ENCODE measurements at regions not wholly inside any gene's neighbourhood (a gene's known extent, or its start where the extent isn't known, plus 50 kb on each side); places are given as distances from the start of the nearest gene placed in this dataset.
A peak's percentile ranks its signal among the peaks of the same experiment; 100 is the strongest.

DNA sequence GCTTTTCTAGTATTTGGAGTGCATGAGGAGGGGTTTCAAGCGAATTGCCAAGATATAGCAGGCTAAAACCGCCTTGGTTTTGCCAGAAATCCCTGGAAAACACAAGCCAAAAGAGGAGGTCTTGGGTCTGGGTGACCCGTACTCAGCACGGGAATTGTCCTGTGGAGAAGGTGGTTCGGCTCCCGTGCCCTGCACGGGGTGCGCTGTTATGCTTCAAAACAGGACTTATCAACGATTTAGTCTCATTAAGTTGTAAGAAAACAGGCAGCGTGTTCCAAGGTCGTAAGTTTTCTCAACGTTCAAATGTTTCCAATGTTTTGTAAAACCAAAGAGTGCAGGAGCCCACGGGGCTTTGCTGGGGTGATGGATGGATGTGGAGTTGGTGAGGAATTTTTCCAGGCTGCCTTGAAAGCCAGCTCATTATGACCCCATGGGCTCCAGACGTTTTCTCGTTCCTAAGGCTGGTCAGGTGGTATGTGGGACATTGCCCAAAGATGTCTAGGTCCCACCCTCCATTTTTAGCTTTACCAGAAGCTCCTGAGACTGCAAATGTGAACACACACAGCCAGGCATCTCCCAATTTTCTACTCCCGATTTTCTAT is 75.4 kb upstream of the CLDN14 start:
- no peak for FAIRE-seq

DNA sequence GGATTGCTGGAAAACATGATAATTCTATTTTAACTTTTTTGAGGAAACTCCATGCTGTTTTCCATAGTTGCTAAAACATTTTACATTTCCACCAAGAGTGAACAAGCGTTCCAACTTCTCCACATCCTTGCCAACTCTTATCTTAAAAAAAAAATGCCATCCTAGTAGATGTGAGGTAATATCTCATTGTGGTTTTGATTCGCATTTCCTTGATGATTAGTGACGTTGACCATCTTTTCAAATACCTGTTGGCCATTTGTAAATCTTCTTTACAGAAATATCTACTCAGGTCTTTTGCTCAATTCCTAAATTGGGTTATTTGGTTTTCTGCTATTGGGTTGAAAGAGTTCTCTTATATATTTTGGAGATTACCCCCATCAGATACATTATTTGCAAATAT is 77.4 kb upstream of the CLDN14 start:
- FAIRE-seq = no peak

DNA sequence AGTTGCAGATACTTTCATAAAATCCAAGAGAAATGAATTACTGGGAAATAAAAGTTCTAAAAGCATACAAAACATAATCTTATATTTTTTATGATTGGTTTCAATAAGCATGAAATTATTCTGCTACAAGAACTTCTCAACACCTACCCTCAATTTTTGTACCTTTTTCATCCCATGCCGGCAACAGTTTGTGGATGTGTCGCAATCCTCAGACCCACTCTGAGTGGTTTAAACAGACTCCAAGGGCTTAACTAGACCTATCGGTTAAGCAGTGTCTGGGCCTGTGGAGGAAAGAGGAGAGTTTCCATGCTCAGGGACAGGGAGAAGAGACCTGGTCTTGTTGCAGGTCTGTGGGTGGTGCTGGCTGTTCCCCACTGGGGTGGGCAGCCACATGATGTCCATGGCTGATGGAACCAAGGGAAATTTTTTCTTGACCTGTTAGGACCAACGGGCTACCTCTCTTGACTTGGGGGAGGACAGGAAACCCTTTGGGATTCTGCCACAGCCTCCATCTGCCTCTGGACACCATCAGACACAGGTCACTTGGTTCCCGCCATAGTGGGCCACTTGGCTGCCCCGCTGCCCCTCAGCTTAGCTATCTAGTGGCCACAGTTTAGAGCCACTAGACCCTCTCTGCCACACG is 81.1 kb upstream of the CLDN14 start:
- FAIRE-seq = no peak

DNA sequence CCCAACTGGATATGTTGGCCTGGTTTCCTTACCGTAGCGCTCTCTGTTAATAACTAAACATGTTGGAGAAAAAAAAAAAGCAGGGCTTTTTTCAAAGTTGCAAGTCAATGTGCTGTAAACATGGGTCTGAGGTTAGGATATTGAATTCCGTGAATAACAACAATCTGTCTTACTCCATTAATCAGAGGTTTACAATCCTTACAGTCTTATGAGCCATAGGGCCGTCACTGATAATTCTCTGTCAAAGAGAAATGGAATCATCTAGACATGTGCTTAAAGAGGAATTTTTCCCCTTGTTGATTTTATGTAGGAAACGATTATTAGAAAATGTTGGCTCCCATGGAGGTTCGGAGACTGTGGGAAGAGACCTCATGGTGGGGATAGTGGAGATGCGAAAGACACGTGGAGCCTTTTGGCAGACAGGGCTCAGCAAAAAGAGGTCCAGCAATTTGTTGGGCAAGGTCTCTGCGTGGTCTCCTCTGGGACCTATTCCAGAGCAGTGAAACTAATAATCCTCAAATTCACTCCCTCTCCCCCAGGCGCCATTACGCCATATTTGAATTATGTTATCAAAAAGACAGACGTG is 83.5 kb upstream of the CLDN14 start:
- FAIRE-seq = no peak

DNA sequence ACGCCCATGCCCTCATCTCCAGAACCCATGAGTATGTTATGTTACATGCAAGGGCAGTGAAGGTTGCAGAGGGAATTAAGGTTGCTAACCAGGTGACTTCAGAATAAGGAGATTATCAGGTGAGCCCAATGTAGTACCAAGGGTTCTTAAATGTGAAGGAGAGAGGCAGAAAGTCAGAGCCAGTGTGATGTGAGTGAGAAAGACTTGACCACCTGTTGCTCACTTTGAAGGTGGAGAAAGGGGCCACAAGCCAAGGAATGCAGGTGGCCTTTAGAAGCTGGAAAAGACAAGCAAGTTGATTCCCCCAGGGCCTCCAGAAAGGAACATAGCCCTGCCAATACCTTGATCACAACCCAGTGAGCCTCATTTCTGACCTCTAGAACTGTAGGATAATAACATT is 84.7 kb upstream of the CLDN14 start:
- FAIRE-seq = no peak

DNA sequence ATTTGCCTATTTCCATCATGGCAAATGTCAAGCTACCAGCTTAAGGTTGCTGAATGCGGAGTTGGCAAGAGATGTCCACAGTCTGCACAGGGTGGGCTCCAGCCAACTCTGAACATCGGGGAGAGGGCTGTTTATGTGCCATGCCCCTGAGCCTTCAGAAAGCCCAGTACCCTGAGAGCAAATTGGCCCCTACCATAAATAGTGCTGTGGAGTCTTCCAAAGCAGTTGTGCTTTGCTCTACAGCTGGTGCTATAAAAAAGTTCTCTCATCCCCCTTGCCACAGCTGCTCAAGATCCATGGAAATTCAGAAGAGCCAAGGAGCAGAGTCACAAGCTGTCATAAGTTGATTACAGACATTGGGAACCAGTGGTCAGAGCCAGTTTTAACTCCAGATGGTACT is 85.6 kb upstream of the CLDN14 start:
- FAIRE-seq = no peak

DNA sequence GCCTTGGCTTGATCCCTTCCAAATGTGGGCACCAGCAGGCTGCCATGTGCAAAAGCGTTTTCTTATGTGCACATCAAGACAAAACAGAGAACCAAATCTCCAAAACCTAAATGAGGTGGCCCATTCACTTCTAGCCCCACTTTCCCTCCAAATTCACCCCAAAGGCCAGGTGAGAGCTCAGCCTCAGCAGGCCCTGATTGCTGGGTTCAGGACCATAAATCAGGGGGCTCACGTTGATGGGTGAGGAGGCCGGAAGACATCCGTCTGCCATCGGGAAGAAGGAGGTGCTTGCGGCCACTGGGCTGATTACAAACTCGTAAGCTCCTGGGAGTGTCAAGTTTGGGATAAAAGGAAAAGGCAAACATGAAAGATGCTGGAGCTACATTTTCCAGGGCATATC is 86.7 kb upstream of the CLDN14 start:
- no peak for FAIRE-seq

DNA sequence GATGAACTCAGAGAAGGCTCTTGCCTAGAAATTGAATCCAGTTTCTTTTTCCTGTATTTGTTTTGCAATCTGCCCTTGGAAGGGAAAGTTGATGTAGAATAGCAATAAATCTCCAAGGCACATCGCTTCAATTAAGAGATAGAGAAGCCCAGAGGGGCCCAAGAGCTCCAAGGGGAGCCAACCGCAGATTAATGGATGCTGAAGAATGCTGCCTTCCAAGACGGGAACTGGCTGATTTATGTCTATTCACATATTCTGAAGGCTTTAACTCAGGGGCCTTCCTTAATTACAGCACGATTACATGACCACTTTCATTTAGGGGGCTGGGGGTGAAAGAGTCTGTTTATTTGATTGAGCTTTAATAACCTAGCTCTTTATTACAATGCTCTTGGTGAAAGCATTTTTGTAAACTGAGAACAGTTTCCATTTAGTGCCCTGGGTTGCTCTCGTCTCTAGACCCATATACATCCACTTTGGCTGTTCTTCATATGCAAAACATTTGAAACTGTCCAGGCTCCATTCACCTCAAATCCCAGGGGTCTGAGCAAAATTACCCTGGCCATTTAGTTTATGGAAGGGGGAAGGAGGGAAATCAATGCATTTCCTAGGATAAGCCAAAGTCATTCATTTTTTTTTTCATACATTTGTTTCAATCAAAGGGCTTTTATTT is 87.4 kb upstream of the CLDN14 start:
- no peak for FAIRE-seq

DNA sequence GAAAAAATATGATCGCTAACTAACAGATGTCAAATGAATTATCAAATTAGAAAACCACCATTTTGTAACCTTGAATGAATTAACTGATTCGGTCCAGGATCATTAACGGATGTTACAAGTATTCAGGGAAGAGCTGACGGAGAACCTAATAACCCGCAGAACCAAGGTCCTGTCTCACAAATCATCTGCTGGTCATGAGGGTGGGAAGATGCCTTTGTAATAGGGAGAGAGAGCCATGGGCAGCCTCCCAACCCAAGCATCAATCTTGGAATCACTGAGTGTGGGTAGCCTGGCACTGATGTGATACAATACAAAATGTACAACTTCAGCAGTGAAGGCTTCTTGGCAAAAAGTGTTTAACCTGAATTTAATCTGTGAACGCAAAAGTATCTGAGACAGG is 89.6 kb upstream of the CLDN14 start:
- FAIRE-seq = no peak

DNA sequence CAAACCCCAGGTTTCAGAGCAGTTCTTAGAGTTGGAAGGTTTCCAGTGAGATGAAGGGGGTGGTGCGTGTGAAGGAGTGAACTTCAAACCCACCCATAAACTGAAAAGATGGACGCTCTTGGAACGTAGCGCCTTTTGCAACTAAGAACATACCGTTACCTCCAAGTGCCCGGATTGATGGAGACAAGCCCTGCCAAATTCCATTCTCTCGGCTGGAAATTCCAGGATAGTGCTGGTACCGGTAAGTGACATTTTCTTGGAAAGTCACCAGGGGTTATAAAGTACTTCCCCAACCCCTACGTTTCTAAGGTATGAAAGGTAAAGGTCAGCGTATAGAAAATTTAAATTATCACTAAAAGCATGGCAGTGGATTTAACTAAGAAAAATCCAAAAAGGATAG is 91.6 kb upstream of the CLDN14 start:
- no peak for FAIRE-seq

DNA sequence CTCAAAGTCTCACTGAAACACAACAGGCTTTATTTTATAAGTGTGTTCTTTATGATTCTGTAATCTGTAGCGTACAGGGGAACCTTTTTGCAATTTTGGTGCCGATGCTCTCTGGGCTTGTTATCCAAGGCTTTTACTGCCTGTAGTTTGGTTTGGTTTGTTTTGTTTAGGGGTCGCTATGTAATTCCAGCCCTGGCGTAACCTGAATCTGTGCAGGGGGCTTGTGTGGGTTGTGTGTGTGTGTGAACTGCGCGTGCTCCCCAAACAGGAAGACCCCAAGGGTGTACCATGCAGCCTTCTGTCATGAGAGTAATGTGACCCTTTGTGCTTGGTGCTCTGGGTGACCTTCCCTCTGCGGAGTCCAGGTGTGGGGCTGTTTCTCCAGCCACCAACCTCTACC is 92.1 kb upstream of the CLDN14 start:
- FAIRE-seq = no peak

DNA sequence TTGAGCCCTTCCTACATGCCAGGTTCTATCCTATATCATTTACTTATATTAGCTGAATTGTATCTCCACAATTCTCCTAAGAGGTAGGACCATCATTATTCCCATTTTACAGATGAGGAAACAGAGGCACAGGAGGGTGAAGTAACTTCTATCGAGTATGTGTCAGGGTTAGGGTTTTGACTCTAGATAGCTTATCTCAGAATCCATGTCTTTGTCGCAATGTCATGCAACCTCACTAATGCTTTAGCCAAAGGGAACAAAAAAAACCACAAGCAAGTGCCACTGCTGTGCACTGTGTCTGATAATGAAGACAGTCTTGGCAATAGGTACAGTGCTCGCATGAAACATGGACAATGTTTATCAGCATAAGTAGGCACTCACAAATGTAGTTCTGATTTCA is 95.4 kb upstream of the CLDN14 start:
- no peak for FAIRE-seq

DNA sequence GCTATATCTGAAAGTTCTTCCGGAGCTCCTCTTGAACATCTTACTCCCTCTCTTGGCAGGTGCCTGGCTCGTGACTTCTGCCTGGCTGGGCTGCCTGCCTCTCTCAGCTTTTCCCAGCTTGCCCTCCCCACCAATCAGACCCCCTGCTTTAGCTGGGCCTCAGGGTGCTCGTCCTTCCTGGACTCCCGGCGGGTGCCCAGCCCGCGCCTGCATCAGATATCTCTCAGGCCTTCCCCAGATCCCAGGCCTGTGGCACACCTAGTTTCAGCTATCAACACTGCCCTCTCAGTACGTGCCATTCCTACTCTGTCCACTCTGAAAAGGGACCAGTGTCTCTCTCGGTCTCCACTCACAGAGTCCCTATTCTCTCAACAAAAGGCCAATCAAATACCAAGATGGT is 96.5 kb upstream of the CLDN14 start:
- no peak for FAIRE-seq

DNA sequence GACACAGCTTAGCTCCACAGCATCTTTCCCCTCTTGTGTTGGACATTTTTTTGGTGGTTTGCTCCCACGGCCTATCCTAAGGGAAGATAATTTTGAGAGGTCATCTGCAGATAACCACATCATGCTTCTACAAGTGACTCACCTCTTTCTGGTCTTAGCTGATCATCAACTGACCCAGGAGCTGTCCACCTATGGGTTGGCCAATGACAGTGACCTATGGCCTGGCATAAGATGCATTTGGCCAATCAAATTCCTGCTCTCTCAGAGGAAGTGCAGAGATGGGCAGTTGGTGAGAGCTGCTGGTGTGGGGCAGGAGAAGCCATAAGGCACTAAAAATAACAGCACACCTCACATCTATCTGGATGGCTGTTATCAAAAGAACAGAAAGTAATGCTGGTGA is 100.0 kb upstream of the CLDN14 start:
- no peak for FAIRE-seq

DNA sequence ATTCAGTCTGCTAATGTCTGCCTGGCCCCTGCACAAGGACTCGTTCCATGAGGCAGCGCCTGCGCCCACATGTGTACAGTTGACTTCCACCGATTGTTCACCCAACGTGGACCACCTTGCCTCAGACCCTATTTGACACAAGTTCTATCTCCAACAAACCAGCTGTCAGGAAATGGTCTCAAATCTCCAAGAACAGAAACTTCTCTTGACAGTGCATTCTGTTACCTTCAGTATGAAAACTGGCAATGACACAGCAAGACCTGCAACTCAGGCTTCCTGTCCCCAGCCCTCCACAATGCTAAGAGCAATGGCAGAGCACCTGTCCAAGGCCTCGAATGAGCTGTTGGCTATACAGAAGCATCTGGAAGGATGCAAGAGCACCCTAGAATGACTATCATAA is 102.3 kb upstream of the CLDN14 start:
- FAIRE-seq = no peak

DNA sequence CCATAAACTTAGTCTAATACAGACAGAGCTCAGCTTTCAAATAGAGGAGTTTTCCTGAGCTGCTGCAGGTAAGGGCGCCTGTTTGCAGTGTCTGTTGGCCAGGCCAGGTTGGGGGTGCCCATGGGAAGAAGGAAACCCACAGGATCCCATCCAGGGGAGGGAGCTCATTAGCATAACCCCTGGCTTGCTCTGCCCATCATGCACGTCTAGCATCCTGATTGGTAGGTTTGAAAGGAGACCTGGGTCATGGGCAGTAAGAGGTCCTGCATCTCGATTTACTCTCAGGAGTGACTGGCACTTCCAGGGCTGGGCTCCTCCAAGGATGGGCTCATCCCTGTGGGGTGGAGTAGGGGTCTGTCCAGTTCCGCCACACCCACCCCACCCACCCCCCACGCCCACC is 103.7 kb upstream of the CLDN14 start:
- FAIRE-seq = no peak

DNA sequence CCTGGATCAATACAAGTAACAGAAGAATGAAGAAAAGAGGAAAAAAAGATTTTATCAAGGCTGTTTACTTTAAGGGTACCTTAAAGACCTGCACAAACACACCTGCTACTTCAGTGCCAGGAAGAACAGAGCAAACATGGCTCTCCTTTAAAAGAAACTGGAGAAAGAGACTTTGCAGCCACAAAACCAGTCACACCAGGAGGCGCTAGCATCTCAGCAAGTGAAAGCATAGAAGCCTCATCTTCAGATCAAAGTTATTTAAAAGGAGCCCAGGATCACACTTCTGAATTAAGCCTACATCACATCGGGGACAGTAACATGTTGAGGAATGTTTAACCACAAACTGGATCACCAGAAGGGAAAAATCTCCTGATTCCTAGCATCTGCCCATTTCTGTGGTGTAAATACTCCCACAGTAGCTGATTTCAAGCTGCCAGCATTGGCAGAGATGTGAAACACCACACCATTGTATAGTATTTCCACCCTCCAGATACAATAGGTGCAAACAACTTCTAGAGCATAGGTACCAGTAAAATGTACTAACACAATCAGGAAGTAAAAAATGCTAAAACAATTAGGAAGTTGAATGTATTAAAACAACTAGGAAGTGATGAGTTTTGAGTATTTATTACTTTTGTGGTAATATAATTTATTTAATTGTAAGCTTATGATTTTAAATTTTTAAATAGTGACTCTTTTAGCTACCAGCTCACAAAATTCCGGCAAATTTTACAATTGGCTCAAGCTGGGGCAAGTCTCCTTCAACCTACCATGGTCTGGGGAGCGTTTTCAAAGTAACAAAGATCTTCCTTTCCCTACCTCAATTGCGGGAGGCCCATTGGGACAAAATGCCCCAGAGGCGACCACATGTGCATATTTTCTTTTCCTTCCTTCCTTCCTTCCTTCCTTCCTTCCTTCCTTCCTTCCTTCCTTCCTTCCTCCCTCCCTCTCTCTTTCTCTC is 105.3 kb upstream of the CLDN14 start:
- FAIRE-seq = no peak

DNA sequence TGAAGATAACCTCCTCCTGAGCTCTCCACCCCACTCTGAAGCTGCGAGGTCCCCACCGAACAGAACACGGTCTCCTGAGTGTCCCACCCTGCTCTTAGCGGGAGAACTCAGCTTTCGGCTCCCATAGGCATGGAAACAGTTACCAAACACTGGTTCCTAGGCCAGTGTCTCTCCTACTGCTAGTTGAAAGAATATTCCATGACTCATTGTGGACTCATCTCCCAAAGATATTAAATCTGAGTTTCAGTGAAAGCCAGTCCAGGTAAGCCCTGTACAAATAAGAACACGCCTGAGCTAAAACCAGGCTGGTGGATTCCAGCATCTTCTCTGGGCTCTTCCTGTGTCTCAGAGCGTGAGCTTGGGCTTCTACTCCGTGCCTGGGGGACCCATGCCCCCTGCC is 107.5 kb upstream of the CLDN14 start:
- no peak for FAIRE-seq

DNA sequence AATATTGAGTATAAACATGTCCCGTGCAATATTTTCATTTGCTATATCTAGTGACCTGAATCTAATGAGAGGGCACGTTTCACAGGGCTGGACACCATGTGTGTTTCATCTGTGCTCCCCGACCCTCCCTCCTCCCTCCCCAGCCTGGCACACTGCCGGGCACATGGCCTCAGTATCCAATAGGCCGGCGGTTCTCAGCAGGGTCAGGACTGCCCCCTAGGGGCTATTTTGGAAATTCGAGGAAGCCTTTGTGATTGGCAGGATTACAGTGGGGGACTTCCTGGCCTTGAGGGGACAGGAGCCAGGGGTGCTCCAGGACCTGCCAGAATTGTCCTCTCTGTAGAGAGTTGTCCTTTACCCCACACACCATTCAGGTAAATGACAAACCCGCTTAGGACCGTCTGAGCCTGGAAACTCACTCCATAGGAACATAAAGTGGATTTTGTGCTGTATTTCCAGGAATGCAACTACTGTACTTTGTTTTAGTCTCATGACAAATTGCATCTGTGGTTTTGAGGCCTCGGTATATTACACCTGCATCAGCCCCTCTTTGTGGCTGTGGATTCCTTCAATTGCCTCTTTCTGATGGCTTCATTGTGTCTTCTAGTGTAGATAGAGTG is 109.5 kb upstream of the SIM2 start:
- peak; percentile 94 for FAIRE-seq

DNA sequence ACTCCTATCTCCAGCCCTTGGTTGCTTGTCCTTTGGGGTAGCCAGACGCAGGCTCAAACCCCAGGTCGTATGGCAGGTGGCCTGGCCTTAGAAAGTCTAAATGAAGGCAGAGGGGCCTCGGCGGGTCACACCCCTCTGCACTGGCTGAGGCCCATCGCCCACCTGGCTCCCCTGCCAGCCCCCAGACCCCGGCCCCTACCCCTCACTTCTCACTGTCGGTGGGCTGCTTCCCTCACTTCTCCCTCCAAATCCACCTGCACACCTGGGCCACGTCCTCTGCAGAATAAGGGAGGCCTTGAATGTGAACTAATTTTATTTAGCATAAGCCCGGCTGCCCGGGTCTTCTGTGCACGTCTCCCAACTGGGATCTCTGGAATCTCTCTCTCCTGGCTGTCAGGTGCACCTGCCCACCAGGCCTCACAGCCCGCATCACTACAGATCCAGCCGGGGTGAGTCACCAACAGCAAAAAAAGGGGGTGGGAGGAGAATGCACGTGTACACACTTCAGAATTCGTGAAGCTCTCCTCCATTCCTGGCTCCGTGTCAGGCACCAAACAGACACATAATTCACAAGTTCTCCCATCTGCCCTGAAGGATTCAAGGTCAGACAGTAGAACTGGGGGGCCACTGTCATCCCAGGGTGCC is 107.5 kb upstream of the SIM2 start:
- FAIRE-seq = no peak

DNA sequence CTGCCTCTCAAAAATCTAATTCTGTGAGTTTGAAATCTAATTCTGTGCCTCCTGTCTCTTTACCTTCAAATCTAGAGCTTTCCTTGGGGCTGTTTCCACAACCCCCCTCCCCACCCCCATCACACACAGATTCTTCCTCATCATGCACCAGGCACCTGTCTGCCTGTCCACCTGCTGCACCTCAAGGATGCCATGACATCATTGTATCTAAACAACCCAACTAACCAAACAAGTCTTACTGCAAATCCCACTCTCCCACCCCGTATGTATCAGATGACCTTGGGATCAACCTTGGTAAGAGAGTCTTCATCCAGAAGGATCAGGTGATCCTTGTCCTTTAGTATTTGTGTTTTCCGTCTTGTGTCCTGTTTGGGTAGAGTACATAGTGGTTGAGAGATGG is 102.7 kb upstream of the SIM2 start:
- no peak for FAIRE-seq

DNA sequence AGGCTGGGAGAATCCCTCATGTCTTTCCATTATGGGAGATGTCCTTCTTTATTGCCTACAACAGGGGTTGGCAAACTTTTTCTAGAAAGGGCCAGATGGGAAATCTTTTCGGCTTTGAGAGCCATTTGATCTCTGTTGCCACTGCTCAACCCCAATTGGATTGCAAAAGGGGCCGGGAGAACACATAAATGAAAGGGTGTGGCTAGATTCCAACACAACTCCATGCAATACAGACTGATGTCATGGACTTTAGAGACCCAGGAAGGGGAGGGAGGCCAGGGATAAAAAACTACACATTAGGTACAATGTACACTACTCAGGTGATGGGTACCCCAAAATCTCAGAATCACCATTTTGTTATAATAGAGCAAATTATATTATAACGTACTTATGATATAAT is 97.6 kb upstream of the SIM2 start:
- no peak for FAIRE-seq
